Astrocyte of the hippocampus (primary cell): ENCODE measurements at regions not wholly inside any gene's neighbourhood (a gene's known extent, or its start where the extent isn't known, plus 50 kb on each side); places are given as distances from the start of the nearest gene placed in this dataset.
"Not testable (repeated sequence)": the region's sequence is repeated elsewhere in the genome, so short reads cannot be mapped to it uniquely, and the experiment has no call there.

Experiments used
- DNase-seq: peaks from one replicate; pipeline ENCODE4 v3.0.0; 2011; ENCODE audit warnings: low read depth, low spot score

GRCh38 chr4:117916728-117917127 lies 117.6 kb upstream of the NDST3 start:
- no peak for DNase-seq

GRCh38 chr4:117922311-117922710 lies 112.0 kb upstream of the NDST3 start:
- not testable (repeated sequence) for DNase-seq

- DNase-seq, result not testable (repeated sequence)
Observed at GRCh38 chr4:117927823-117928222, 106.5 kb upstream of the NDST3 start.

GRCh38 chr4:117941611-117942010 lies 92.7 kb upstream of the NDST3 start:
- DNase-seq, result no peak

GRCh38 chr4:117949621-117950020 lies 84.7 kb upstream of the NDST3 start:
- DNase-seq, result no peak

GRCh38 chr4:117957571-117957970 lies 76.7 kb upstream of the NDST3 start:
- DNase-seq, result no peak

- DNase-seq, result peak; percentile 6
Observed at GRCh38 chr4:117965622-117966021, 68.7 kb upstream of the NDST3 start.

GRCh38 chr4:117968606-117969005 lies 65.7 kb upstream of the NDST3 start:
- no peak for DNase-seq

- no peak for DNase-seq
Observed at GRCh38 chr4:117971403-117971802, 62.9 kb upstream of the NDST3 start.

GRCh38 chr4:117983541-117984365 lies 50.5 kb upstream of the NDST3 start:
- peak; percentile 29 for DNase-seq

- DNase-seq, result no peak
Observed at GRCh38 chr4:117984366-117984680, 50.0 kb upstream of the NDST3 start.
